CD4-positive, CD25-positive, alpha-beta regulatory T cell (primary cell): ENCODE measurements at regions not wholly inside any gene's neighbourhood (a gene's known extent, or its start where the extent isn't known, plus 50 kb on each side); places are given as distances from the start of the nearest gene placed in this dataset.

ENCODE experiments used
- ATAC-seq, 2 donors: fragments of 150-1000 bp; cut with Tn5 transposase; one replicate each; pipeline ENCODE4 v1.10.0; 2021; ENCODE audit warnings: low read depth in 2 of 2, moderate number of reproducible peaks in 2 of 2, moderate library complexity in 1 of 2
- DNase-seq, 3 donors: peaks; one replicate each; pipeline versions ENCODE4 v3.0.0 to v3.0.0-alpha.2; 2012 to 2022; ENCODE audit warnings: mixed read lengths in 1 of 3
- H3K27ac ChIP-seq: one replicate; pipeline ENCODE4 v1.7.0; 2013; ENCODE audit warnings: mild to moderate bottlenecking, low read length; ENCODE audit not compliant: insufficient read depth, poor library complexity, severe bottlenecking
- H3K27me3 ChIP-seq: one replicate; pipeline ENCODE4 v1.7.0; 2013; ENCODE audit warnings: low read length; ENCODE audit not compliant: control insufficient read depth, insufficient read depth
- H3K36me3 ChIP-seq: one replicate; pipeline ENCODE4 v1.7.0; 2013; ENCODE audit warnings: mild to moderate bottlenecking, low read length, moderate library complexity; ENCODE audit not compliant: control insufficient read depth, insufficient read depth
- H3K4me1 ChIP-seq: 2 replicates; pipeline ENCODE4 v1.7.0; 2013; ENCODE audit warnings: mild to moderate bottlenecking, low read length; ENCODE audit not compliant: insufficient read depth, control insufficient read depth, poor library complexity, severe bottlenecking
- H3K4me3 ChIP-seq: one replicate; pipeline ENCODE4 v1.7.0; 2013; ENCODE audit warnings: low read depth, mild to moderate bottlenecking, low read length, moderate library complexity
- H3K9me3 ChIP-seq, 2 experiments: 1 replicate in 1 of 2; 2 replicates in 1 of 2; pipeline ENCODE4 v1.7.0; 2013; ENCODE audit warnings: low read length in 2 of 2, mild to moderate bottlenecking in 1 of 2, moderate library complexity in 1 of 2; ENCODE audit not compliant: control insufficient read depth in 2 of 2
- H3K27ac Mint-ChIP-seq, 3 donors: one replicate each; pipeline ENCODE4 v1.8.0; 2020 to 2022; ENCODE audit warnings: mild to moderate bottlenecking in 3 of 3, mixed read lengths in 3 of 3, moderate library complexity in 2 of 3
- H3K27me3 Mint-ChIP-seq: one replicate; pipeline ENCODE4 v1.8.0; 2022; ENCODE audit warnings: mild to moderate bottlenecking, mixed read lengths
- H3K36me3 Mint-ChIP-seq: one replicate; pipeline ENCODE4 v1.8.0; 2020; ENCODE audit warnings: mixed read lengths
- H3K4me1 Mint-ChIP-seq, 4 donors: one replicate each; pipeline ENCODE4 v1.8.0; 2020 to 2022; ENCODE audit warnings: mixed read lengths in 4 of 4, mild to moderate bottlenecking in 1 of 4
- H3K4me3 Mint-ChIP-seq, 4 donors: one replicate each; pipeline ENCODE4 v1.8.0; 2020 to 2022; ENCODE audit warnings: mild to moderate bottlenecking in 4 of 4, mixed read lengths in 4 of 4, moderate library complexity in 3 of 4
- H3K9me3 Mint-ChIP-seq, 7 donors: one replicate each; pipeline ENCODE4 v1.8.0; 2020 to 2022; ENCODE audit warnings: mixed read lengths in 7 of 7, mild to moderate bottlenecking in 3 of 7, moderate library complexity in 2 of 7

DNA sequence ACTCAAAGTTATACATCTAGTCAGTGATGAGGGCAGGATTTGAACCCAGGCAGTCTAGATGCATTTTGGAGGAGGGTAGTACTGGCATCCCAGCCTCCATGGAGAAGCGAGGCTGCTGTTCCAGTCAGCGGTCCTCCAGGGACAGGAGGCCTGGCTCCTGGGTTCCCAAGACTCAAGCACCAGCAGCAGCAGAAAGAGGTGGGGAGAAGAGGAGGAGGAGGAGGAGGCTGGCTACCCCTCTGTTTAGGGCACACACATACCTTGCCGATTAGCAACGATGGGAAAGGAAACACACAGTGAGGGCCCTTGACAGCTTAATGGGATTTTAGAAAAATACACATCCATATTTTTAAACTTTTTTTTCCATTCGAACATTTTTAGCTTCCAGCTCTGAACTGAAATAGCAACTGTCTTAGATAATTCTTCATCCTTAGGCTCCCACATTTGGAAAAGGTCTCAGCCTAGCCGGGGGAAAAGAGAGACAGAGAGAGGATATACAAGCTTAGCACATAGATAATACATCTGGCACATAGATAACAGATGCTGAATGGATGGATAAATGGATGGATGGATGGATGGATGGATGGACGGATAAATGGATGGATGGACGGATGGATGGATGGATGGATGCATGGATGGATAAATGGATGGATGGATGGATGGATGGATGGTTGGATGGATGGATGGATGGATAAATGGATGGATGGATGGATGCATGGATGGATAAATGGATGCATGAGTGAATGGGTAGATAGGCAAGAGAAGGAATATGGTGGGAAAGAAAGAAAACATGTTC is 87.9 kb downstream of the LBH start:
- no peaks in the 10 kb centered on the region for H3K36me3 ChIP-seq
- peaks cover 19% of the 10 kb centered on the region for H3K4me1 ChIP-seq
- Mint-ChIP-seq H3K9me3 (peaks cover 0 to 3% (median 0%) of the 10 kb centered on the region in 7 donors), H3K4me1 (peaks cover 0 to 36% (median 22%) of the 10 kb centered on the region in 4 donors), H3K36me3 (no peaks in the 10 kb centered on the region), H3K4me3 (no peak overlapping the region), H3K27ac (peak overlapping the region; percentile 17 to 79 (median 20)), H3K27me3 (peaks cover 9% of the 10 kb centered on the region)
- ATAC-seq (no peak), DNase-seq (no peak)
- no peak overlapping the region for H3K4me3 ChIP-seq
- no peaks in the 10 kb centered on the region for H3K27me3 ChIP-seq
- no peaks in the 10 kb centered on the region for H3K9me3 ChIP-seq
- no peak overlapping the region for H3K27ac ChIP-seq

DNA sequence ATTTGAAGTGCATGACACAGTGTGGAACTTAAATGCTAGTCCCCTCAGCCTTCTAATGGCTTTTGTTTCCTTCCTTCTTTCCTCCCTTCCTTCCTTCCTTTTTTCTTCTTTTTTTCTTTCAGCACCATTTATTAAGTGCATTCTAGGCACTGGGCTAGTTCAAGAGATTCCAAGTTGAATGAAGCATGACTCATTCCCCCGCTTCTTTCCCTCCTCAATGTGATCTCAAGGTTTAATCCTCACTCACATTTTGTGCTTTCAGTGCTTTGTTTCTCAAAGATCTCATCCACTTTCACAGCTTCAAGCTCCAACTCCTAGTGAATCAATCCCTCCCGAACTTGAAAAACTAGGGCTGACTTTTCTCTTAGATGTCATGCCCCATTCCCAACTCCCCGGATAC is 90.1 kb downstream of the LBH start:
- H3K27ac Mint-ChIP-seq: peak overlapping the region in 1 of 3 donors; percentile 2
- ATAC-seq: no peak

DNA sequence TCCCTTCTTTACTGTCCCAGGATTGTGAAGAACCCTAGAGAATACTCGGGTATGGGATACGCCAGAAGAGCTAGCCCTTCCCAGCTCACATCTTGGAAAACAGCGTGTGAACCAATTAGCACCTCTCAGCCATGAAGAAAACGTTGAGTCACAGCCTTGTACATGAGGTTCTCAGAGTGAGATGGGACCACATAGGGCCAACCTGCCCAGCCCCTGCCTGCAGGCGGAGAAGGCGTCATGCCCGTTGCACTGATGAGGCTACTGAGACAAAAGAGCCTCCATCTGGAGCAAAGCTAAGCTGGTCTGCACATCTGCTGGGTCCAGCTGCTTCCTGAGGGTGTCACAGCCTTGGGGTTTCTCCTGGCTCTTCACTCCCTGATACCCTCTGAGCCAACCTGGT is 92.2 kb downstream of the LBH start:
- no peak overlapping the region for H3K4me3 Mint-ChIP-seq
- Histone ChIP-seq H3K27ac (no peak overlapping the region), H3K36me3 (no peaks in the 10 kb centered on the region), H3K4me1 (no peaks in the 10 kb centered on the region), H3K27me3 (no peaks in the 10 kb centered on the region), H3K9me3 (no peaks in the 10 kb centered on the region), H3K4me3 (no peak overlapping the region)
- H3K27me3 Mint-ChIP-seq: peaks cover 9% of the 10 kb centered on the region
- H3K36me3 Mint-ChIP-seq: no peaks in the 10 kb centered on the region
- ATAC-seq (no peak), DNase-seq (no peak)
- H3K27ac Mint-ChIP-seq: no peak overlapping the region
- peaks cover 0 to 16% (median 10%) of the 10 kb centered on the region in 4 donors for H3K4me1 Mint-ChIP-seq
- peaks cover 0 to 2% (median 0%) of the 10 kb centered on the region in 7 donors for H3K9me3 Mint-ChIP-seq

More for the DNA sequence above, 90.1 kb downstream of the LBH start:
- Histone ChIP-seq H3K9me3 (no peaks in the 10 kb centered on the region), H3K4me3 (no peak overlapping the region), H3K4me1 (no peaks in the 10 kb centered on the region), H3K27ac (no peak overlapping the region), H3K27me3 (no peaks in the 10 kb centered on the region), H3K36me3 (no peaks in the 10 kb centered on the region)
- peaks cover 0 to 24% (median 15%) of the 10 kb centered on the region in 4 donors for H3K4me1 Mint-ChIP-seq
- no peak overlapping the region for H3K4me3 Mint-ChIP-seq
- H3K27me3 Mint-ChIP-seq: peaks cover 9% of the 10 kb centered on the region
- no peaks in the 10 kb centered on the region for H3K36me3 Mint-ChIP-seq
- peaks cover 0 to 2% (median 0%) of the 10 kb centered on the region in 7 donors for H3K9me3 Mint-ChIP-seq
- DNase-seq: no peak

DNA sequence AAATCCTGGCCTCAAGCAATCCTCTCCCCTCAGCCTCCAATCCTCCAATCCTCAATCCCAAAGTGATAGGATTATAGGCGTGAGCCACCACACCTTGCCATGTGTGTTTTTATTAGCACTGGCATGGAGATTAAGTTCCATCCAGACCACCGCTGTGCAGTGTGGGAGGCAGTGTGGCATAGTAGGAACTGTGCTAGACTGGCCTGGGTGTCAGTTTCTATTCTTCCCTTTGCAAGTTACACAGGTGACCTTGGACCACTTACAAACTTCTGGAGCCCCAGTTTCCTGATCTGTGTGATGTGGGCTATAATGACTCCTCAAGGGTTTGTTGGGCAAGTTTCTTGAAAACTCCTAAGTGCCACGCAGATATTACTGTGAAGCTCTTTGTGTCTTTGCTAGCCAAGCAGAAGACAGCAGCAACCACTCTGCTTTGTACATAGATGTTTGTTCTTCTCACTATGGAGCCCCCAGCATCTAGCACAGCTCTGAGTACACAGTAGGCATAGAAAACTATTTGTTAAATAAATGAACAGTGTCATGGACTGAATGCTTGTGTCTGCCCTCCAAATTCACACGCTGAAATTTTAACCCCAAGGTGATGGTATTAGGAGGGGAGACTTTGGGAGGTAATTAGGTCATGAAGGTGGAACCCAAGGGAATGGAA is 93.0 kb downstream of the LBH start:
- H3K36me3 ChIP-seq: no peaks in the 10 kb centered on the region
- H3K9me3 ChIP-seq: no peaks in the 10 kb centered on the region
- H3K27me3 ChIP-seq: no peaks in the 10 kb centered on the region
- ATAC-seq (no peak), DNase-seq (no peak)
- H3K4me3 ChIP-seq: no peak overlapping the region
- peaks cover 9% of the 10 kb centered on the region for H3K27me3 Mint-ChIP-seq
- H3K4me1 ChIP-seq: no peaks in the 10 kb centered on the region
- peaks cover 0 to 16% (median 9%) of the 10 kb centered on the region in 4 donors for H3K4me1 Mint-ChIP-seq
- H3K4me3 Mint-ChIP-seq: no peak overlapping the region
- H3K9me3 Mint-ChIP-seq: peaks cover 0 to under 1% (median 0%) of the 10 kb centered on the region in 7 donors
- no peaks in the 10 kb centered on the region for H3K36me3 Mint-ChIP-seq
- peak overlapping the region in 1 of 3 donors; percentile 76 for H3K27ac Mint-ChIP-seq
- no peak overlapping the region for H3K27ac ChIP-seq

DNA sequence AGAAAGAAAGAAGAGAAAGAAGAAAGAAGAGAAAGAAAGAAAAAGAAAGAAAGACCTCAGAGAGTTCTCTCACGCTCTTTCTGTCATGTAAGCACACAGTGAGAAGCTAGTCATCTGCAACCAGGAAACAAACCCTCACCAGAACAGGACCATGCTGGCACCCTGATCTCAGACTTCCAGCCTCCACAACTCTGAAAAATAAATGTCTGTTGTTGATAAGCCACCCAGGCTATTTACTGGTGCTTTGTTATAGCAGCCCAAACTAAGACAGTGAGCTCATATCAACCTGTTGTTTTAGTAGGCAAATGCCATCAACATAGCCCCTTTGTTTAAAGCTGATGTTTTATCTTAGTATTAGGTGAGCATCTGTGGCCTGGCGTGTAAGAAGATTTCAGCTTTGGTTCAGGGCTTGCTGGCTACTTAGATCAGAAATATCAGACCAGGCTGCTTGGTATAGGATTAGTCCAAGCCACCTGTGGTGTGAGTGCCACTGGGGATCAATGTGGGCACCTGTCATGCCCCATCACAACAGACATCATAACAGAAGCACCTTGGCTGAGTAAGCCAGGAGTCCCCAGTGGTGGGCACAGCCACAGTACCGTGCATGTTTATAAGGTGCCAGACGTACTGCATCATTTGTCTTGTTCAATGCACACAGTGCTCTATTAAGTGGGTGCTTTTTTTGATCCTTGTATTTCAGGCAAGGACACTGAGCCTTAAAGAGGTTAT is 94.4 kb downstream of the LBH start:
- no peak overlapping the region for H3K4me3 Mint-ChIP-seq

DNA sequence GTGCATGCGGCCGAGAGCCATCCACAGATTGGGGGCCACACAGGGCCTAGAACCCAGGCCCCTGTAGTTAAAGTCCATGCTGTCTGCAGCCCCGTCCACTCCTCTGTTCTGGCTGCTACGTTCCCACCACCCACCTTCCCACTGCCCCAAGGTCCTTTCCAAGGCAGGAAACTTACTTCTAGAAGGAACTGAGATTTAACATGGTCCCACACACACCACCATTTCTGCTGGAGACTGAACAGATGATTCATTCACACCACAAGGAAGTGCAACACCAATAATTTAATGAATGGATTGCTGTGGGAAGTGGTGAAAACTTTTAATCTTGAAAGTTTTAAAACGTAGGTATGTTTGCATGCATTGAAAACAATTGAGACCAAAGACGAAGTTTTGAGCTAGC is 95.2 kb downstream of the LBH start:
- DNase-seq: no peak
- H3K9me3 Mint-ChIP-seq: no peaks in the 10 kb centered on the region
- H3K4me3 Mint-ChIP-seq: no peak overlapping the region
- peaks cover 5 to 30% (median 7%) of the 10 kb centered on the region in 4 donors for H3K4me1 Mint-ChIP-seq
- H3K9me3 ChIP-seq: no peaks in the 10 kb centered on the region
- H3K36me3 ChIP-seq: no peaks in the 10 kb centered on the region
- no peak overlapping the region for H3K27ac ChIP-seq
- no peaks in the 10 kb centered on the region for H3K36me3 Mint-ChIP-seq
- H3K27me3 Mint-ChIP-seq: no peaks in the 10 kb centered on the region
- no peaks in the 10 kb centered on the region for H3K4me1 ChIP-seq
- H3K27ac Mint-ChIP-seq: peak overlapping the region in 2 of 3 donors; percentile 65 to 81
- H3K4me3 ChIP-seq: no peak overlapping the region
- ATAC-seq: no peak
- no peaks in the 10 kb centered on the region for H3K27me3 ChIP-seq

More for the DNA sequence above, 94.4 kb downstream of the LBH start:
- Histone ChIP-seq H3K27ac (no peak overlapping the region), H3K27me3 (no peaks in the 10 kb centered on the region), H3K4me1 (no peaks in the 10 kb centered on the region), H3K4me3 (no peak overlapping the region), H3K36me3 (no peaks in the 10 kb centered on the region), H3K9me3 (no peaks in the 10 kb centered on the region)
- Mint-ChIP-seq H3K27ac (peak overlapping the region in 2 of 3 donors; percentile 81 to 89), H3K9me3 (no peaks in the 10 kb centered on the region), H3K27me3 (peaks cover 6% of the 10 kb centered on the region), H3K36me3 (no peaks in the 10 kb centered on the region), H3K4me1 (peaks cover 5 to 22% (median 8%) of the 10 kb centered on the region in 4 donors)
- ATAC-seq (peak in 1 of 2 donors; percentile 48), DNase-seq (no peak)

DNA sequence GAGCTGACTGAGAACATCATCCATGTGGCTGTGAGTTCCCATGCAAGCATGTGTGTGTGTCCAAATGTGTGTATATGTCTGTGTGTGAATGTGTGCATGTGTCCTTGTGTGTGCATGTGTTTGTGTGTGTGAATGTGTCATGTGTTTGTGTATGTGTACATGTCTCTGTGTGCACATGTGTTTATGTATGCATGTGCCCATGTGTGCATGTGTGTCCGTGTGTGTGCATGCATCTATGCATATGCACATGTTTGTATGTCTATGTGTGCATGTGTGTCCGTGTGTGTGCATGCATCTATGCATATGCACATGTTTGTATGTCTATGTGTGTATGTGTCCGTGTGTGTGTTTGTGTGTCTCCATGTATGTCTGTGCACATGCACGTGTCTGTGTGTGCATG is 99.7 kb downstream of the LBH start:
- Histone ChIP-seq H3K27me3 (no peaks in the 10 kb centered on the region), H3K36me3 (no peaks in the 10 kb centered on the region), H3K9me3 (no peaks in the 10 kb centered on the region), H3K4me1 (peaks cover 36% of the 10 kb centered on the region), H3K27ac (no peak overlapping the region), H3K4me3 (no peak overlapping the region)
- no peaks in the 10 kb centered on the region for H3K9me3 Mint-ChIP-seq
- H3K27me3 Mint-ChIP-seq: no peaks in the 10 kb centered on the region
- DNase-seq (no peak), ATAC-seq (no peak)
- H3K27ac Mint-ChIP-seq: peak overlapping the region; percentile 38 to 61 (median 60)
- H3K36me3 Mint-ChIP-seq: no peaks in the 10 kb centered on the region
- peak overlapping the region in 1 of 4 donors; percentile 8 for H3K4me3 Mint-ChIP-seq
- H3K4me1 Mint-ChIP-seq: peaks cover 29 to 59% (median 36%) of the 10 kb centered on the region in 4 donors
